ENCODE measurements at regions not wholly inside any gene's neighbourhood (a gene's known extent, or its start where the extent isn't known, plus 50 kb on each side); places are given as distances from the start of the nearest gene placed in this dataset.
"Not testable (repeated sequence)": the region's sequence is repeated elsewhere in the genome, so short reads cannot be mapped to it uniquely, and the experiment has no call there.

DNA sequence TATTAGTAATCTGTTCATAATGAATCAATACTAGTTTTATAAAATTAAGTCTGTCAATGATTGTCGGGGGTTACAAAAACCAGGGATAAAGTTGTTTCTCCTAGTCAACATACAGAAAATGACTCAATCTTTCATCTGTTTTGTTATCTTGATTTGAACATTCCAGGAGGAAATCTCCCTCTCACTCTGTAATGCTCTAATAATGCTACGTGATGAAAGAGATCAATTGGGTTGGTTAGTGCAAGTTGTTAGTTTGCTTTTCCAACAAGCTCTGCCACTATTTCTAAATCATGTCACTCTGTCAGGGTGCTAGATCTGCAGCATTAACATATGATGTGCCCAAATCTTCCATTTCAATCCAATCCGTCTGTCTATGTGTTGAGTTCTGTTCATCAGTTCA lies 379.5 kb upstream of the GJE1 start:
- no peak for DNase-seq

- no peak for DNase-seq
Observed at GRCh38 chr6:141752677-141753076, 380.0 kb upstream of the GJE1 start.

DNA sequence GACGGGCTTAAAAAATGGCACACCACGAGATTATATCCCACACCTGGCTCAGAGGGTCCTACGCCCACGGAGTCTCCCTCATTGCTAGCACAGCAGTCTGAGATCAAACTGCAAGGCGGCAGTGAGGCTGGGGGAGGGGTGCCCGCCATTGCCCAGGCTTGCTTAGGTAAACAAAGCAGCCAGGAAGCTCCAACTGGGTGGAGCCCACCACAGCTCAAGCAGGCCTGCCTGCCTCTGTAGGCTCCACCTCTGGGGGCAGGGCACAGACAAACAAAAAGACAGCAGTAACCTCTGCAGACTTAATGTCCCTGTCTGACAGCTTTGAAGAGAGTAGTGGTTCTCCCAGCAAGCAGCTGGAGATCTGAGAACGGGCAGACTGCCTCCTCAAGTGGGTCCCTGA lies 386.4 kb upstream of the GJE1 start:
- not testable (repeated sequence) for DNase-seq

- no peak for DNase-seq
Observed at GRCh38 chr6:141744971-141745370, 387.8 kb upstream of the GJE1 start.

DNA sequence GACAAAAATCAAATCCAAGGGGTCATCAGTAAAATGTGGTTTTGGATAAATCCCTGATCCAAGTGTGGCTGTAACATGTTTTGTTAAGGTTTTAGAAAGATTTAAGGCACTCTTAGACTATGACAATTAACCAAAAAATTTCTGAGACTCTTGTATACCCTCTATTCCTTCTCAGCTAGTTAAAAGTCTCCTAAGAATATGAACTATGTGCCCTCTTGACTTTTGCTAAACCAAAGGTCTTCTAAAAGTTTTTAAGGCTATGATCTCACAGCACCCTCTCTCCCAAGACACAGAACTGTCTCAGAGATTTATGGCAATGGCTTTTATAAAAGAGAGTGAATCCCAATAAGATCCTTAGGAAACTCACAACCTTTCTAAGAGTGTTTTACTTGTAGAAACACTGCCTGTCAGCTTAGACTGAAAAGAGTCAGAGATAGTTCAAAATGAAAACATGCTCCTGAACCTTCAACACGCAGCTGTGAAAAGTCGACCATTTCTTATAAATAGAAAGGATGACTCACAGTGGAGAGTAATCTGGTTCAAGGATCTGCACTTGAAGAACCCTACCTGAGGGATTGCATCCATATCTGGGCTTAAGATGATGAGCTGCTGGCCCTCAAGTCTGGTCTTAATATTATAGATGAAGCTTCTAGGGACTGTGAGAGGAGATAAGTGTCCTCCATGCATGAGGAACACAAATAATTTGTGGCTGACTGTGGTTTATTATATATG lies 388.4 kb upstream of the GJE1 start:
- DNase-seq: no peak

GRCh38 chr6:141736104-141736503 lies 396.6 kb upstream of the GJE1 start:
- no peak for DNase-seq

- no peak for DNase-seq
Observed at GRCh38 chr6:141735126-141735525, 397.6 kb upstream of the GJE1 start.

DNA sequence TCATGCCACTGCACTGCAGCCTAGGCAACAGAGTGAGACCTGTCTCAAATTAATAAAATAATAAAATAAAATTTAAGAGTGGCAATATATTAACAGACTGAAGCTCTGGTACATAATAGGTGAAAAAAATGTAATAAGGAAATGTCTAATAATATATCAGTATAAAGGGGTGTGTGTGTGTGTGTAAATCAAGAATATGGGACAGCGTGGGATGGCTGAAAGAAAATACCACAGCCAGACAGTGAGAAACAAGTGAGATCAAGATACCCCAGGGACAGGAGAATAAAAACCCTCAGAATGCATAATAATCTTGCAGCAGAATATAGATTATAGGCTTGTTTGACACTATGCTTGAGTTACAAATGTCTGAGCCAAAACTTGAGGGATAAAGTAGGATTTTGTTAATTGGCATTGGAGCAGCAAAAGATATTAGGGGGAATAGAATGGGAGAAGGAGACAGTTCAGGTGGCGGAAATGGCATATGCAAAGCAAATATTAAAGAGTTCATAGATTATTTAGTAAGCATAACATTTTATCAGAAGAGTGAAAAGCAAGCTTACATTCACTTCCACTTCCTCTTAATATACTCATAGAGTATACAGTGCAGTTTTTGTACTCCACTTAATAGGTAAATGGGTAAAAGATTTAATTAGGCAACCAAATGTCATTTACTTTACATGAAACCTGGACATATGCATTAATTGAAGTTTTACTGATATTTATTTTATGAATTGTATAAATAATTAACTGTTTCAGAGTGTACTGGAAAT lies 398.5 kb upstream of the GJE1 start:
- no peak for DNase-seq

- no peak for DNase-seq
Observed at GRCh38 chr6:141729146-141729545, 403.6 kb upstream of the GJE1 start.

DNA sequence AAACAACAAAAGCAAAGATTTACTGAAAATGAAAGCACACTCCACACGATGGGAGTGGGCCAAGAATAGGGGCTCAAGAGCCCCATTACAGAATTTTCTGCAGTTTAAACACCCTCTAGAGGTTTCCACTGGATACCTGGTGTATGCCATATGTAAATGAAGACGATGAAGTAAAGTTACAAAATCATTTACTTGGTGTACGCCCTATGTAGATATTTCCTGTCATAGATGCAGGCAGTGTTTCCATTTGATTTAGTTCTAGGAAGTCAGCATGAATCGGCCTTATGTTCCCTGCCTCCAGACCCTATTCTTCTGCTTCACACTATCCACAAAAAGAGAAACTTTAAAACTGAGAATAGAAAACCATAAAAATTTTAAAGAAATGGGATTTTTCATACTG lies 404.4 kb upstream of the GJE1 start:
- no peak for DNase-seq

- no peak for DNase-seq
Observed at GRCh38 chr6:141726248-141726647, 406.5 kb upstream of the GJE1 start.

DNA sequence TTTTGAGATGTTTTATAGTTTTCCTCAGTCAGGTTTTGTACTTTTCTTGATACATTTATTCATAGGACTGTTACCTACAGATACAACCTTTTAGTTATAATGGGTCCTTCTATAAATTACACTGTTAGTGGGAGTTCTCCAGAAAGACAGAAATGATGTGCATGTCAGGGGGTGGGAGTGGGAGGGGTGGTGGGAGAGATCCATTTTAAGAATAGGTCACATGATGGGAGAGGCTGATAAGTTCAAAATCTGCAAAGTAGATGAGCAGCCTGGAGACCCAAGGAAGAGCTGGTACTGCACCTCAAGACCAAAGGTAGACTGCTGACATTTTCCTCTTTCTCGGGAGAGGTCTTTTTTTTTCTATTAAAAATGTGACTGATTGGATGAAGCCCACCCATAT lies 408.0 kb upstream of the GJE1 start:
- DNase-seq: no peak

GRCh38 chr6:141719476-141719875 lies 413.2 kb upstream of the GJE1 start:
- DNase-seq: no peak

DNA sequence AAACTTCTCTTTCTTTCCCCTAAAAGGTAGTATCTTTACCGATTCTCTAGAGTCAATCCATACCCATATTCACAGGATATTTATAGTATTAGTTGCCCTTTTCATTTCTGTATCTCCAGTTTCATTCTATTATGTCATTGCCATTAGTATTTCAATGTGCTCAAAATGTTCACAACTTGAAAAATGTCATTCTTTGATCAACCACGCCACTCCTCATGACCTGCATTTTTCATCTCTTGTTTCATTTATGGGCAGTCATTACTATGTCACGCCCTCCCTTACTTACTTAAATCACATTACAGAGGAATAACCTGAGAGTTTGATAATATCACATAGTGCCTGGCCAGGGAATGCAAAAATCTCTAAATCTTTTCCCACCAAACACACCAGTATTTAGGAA lies 427.3 kb upstream of the GJE1 start:
- no peak for DNase-seq

- no peak for DNase-seq
Observed at GRCh38 chr6:141704151-141704550, 428.6 kb upstream of the GJE1 start.

GRCh38 chr6:141701732-141702131 lies 431.0 kb upstream of the GJE1 start:
- no peak for DNase-seq

DNA sequence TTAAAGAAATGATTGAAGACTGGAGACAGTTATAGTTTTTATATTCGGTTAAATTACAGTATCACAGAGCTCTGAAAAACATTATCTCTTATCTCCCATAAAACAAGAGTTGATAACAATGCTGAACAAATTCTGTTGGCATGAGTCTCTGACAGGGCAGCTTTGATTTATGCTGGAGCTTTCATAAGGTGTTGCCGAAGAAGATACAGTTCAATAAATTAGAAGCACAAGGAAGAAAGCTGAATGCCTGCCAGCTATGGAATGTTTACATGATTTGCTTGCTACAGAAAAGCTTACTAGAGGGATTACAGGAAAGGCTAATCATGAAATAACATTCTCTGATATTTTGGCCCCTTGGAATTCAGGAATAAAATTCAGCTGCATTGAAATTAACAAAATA lies 431.9 kb upstream of the GJE1 start:
- DNase-seq: no peak

GRCh38 chr6:141688916-141689315 lies 443.8 kb upstream of the GJE1 start:
- DNase-seq: no peak

- DNase-seq: no peak
Observed at GRCh38 chr6:141685416-141685815, 447.3 kb upstream of the GJE1 start.

GRCh38 chr6:141682391-141682790 lies 450.3 kb upstream of the GJE1 start:
- no peak for DNase-seq

GRCh38 chr6:141677598-141678211 lies 455.0 kb upstream of the GJE1 start:
- no peak for DNase-seq

DNA sequence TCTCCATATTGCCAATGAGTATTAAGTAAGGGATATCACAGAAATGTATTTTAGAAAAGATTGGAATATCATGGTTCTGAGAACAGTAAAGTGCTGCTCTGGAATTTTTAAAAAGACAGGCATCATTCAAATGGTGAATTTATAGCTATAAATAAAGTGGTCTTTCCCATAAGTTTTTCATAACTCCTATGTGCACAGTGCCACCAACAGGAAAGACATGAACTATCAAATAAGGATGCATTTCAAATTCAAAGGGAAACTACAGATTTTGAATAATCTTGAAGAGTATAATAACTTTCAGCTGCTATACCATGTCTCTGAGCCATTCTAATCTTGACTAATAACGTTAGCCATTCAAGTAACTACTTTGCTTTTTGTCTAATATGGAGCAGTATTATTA lies 456.8 kb upstream of the GJE1 start:
- no peak for DNase-seq

DNA sequence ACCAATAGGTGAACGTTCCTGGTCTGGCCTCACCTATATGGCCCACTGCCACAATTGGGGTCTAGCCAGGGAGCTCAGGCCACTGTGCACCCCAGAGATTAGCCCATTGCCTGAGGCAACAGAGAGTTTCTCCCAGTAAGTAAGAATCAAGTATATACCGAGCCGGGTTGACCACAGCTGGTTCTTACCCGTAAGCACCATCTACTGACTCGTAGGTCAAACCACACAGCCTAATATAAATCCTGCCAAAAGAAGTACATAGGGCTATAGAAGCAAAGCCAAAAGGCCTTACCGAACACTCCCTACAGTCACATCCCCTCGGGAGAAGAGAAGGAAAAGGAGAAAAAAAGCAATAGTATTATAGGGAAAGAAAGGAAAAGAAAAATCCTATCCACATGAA lies 463.6 kb upstream of the GJE1 start:
- DNase-seq: no peak

DNA sequence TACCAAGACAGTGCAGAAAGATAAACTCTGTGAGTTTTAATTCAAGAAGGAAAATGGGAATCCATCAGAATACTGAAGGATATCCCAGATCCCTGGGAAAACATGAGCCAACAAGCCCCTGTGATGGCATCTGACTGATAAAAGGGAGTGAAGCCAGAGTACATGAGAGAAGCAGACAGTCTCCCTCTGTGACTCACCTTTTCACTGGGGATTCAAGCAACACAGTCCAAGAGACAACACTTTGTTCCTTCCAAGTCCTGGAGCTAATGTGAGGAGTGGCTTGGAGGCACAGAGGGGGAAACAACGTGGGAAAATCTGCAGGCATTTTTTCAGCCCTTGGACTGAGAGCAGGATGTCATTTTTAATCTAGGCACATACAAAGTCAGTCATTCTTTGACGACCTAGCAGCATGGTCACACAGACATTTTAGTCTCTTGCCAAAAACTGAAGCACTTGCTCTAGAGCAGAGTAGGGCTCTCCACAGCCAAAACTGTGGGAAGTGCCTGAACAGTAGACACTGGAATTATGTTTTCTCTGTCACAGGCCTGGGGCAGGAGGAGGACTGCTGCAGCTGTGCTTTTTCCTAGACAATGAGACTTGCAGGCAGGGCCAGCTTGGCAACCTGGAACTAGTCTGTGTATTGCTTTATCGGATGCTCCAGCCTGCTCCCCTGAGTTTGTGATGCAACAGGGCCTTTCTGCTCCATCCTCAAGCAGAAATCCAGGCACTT lies 465.0 kb upstream of the GJE1 start:
- no peak for DNase-seq

All from NCI-H2029 treated with DMSO at 0.1 percent for 48 hours (cell line).